DMS 273 (cell line): ENCODE measurements at regions not wholly inside any gene's neighbourhood (a gene's known extent, or its start where the extent isn't known, plus 50 kb on each side); places are given as distances from the start of the nearest gene placed in this dataset.

Experiments
- DNase-seq: peaks from one replicate; lab custom pipeline; 2025; ENCODE audit not compliant: unreplicated experiment; lab: John Stamatoyannopoulos, UW

- no peak for DNase-seq
Observed at GRCh38 chr10:52440612-52441285, 126.7 kb downstream of the DKK1 start.

- no peak for DNase-seq
Observed at GRCh38 chr10:52442576-52442975, 128.5 kb downstream of the DKK1 start.

GRCh38 chr10:52443419-52444388 is 129.6 kb downstream of the DKK1 start:
- no peak for DNase-seq

- DNase-seq = no peak
Observed at GRCh38 chr10:52446391-52446790, 132.3 kb downstream of the DKK1 start.

GRCh38 chr10:52447931-52448353 is 133.9 kb downstream of the DKK1 start:
- DNase-seq = no peak

- DNase-seq = no peak
Observed at GRCh38 chr10:52450762-52451291, 136.7 kb downstream of the DKK1 start.

- DNase-seq = no peak
Observed at GRCh38 chr10:52451817-52452216, 137.7 kb downstream of the DKK1 start.

GRCh38 chr10:52452600-52453493 is 138.8 kb downstream of the DKK1 start:
- DNase-seq = no peak

GRCh38 chr10:52453501-52453900 is 139.4 kb downstream of the DKK1 start:
- no peak for DNase-seq

- no peak for DNase-seq
Observed at GRCh38 chr10:52454491-52454890, 140.4 kb downstream of the DKK1 start.

- no peak for DNase-seq
Observed at GRCh38 chr10:52455098-52455497, 141.0 kb downstream of the DKK1 start.

- DNase-seq = no peak
Observed at GRCh38 chr10:52459097-52459496, 145.0 kb downstream of the DKK1 start.

- no peak for DNase-seq
Observed at GRCh38 chr10:52463826-52464225, 149.7 kb downstream of the DKK1 start.

GRCh38 chr10:52464368-52465124 is 150.5 kb downstream of the DKK1 start:
- no peak for DNase-seq

- no peak for DNase-seq
Observed at GRCh38 chr10:52465202-52465601, 151.1 kb downstream of the DKK1 start.

GRCh38 chr10:52466464-52466863 is 152.4 kb downstream of the DKK1 start:
- no peak for DNase-seq

GRCh38 chr10:52469970-52470705 is 156.1 kb downstream of the DKK1 start:
- DNase-seq = no peak

- DNase-seq = no peak
Observed at GRCh38 chr10:52472406-52473146, 158.5 kb downstream of the DKK1 start.

- no peak for DNase-seq
Observed at GRCh38 chr10:52474265-52474664, 160.2 kb downstream of the DKK1 start.
